ENCODE measurements at regions not wholly inside any gene's neighbourhood (a gene's known extent, or its start where the extent isn't known, plus 50 kb on each side); places are given as distances from the start of the nearest gene placed in this dataset.

GRCh38 chr3:117358717-117359314, 649.2 kb downstream of the TUSC7 start:
- Mint-ChIP-seq H3K36me3 (no peaks in the 10 kb centered on the region), H3K4me3 (no peak overlapping the region), H3K9me3 (peaks cover 12% of the 10 kb centered on the region), H3K4me1 (ENCODE audit: low read depth) (no peaks in the 10 kb centered on the region), H3K27ac (no peak overlapping the region), H3K27me3 (no peaks in the 10 kb centered on the region)
- POLR2A ChIA-PET = no interaction called here
- intact Hi-C loops (cut with micrococcal nuclease) = no loop called here
- CTCF ChIA-PET = no interaction called here
- DNase-seq = no peak

- Mint-ChIP-seq H3K36me3 (no peaks in the 10 kb centered on the region), H3K27ac (no peak overlapping the region), H3K4me1 (ENCODE audit: low read depth) (no peaks in the 10 kb centered on the region), H3K9me3 (peaks cover 7% of the 10 kb centered on the region), H3K4me3 (no peak overlapping the region), H3K27me3 (no peaks in the 10 kb centered on the region)
- CTCF ChIA-PET = no interaction called here
- POLR2A ChIA-PET = no interaction called here
- DNase-seq = no peak
- intact Hi-C loops (cut with micrococcal nuclease) = no loop called here
Observed at GRCh38 chr3:117366574-117366973, 657.0 kb downstream of the TUSC7 start.

DNA sequence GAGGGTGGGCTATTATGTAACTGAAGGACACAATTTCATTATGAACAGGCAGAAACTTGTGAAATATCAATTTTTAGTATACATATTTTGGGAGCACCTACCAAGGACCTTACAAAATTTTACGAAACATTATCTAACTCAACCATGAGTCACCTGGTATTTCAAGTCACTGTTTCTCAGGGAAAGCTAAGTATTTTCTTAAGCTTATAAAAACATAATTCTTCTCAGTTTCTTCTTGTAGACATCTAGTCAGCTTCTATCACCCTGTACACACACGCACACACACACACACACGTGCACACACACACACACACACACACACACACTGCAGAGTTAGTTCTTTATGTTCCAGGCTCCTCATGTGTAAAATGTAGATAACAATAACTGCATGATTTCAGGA, 658.3 kb downstream of the TUSC7 start:
- Mint-ChIP-seq H3K27ac (no peak overlapping the region), H3K4me3 (no peak overlapping the region), H3K9me3 (peaks cover 4% of the 10 kb centered on the region), H3K4me1 (ENCODE audit: low read depth) (no peaks in the 10 kb centered on the region), H3K27me3 (no peaks in the 10 kb centered on the region), H3K36me3 (no peaks in the 10 kb centered on the region)
- no peak for DNase-seq
- ChIA-PET CTCF (no interaction called here), POLR2A (no interaction called here)
- intact Hi-C loops (cut with micrococcal nuclease) = no loop called here

GRCh38 chr3:117380631-117381030, 671.1 kb downstream of the TUSC7 start:
- Mint-ChIP-seq H3K27ac (no peak overlapping the region), H3K4me1 (ENCODE audit: low read depth) (no peaks in the 10 kb centered on the region), H3K36me3 (no peaks in the 10 kb centered on the region), H3K4me3 (no peak overlapping the region), H3K9me3 (no peaks in the 10 kb centered on the region), H3K27me3 (no peaks in the 10 kb centered on the region)
- ChIA-PET CTCF (no interaction called here), POLR2A (no interaction called here)
- DNase-seq = no peak
- intact Hi-C loops (cut with micrococcal nuclease) = no loop called here

DNA sequence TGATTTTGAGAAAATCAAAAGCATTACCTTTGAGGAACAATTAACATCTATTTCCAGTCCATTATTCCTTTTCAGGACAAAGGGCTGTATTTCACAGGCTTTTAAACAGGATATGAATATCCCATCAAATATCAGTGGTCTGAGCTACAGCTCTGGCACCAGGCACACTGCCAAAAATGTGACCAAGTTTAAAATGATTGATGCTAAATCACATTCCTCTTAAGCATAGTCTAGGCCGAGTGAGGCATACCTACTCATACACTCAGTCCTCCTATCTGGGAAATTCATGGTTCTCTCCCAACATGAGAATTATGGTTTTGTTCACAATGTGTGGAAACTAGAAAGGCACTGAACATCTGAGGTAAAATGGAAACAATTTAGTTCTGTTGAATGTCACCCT, 683.5 kb downstream of the TUSC7 start:
- CTCF ChIA-PET = no interaction called here

DNA sequence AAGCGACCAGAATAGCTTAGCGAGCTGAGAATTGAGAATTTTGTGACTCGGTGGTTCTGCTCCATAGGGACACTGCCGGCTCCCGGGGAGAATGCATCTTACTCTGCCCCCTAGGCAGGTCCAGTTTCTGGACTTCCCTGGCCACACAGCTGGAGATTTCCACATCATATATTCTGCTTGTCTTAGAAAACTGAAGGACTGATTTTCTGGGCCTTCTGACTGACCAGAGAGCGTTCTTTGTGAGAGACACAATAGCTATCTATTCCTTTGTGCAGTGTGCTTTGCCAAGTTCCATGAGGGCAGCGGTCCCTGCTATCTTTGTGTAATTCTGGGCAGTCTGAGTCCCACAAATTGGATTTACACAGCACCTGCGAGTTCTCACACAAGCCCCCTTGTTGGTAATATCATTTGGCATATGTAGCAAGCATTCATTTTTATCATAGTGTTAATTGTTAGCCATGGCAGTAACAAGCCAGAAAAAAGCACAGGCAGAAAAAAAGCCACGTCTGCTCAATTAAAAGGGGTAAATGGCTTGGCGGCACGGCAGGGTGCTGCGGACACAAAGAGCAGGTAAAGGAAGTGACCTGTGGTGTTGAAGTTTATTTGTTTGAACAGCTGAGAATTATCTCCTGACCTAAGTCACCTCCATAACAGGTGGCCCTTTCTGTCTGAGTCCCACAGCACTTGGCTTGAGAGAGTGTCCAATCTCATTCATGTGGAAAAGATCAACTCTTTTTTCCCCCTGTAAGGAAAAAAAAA, 688.7 kb downstream of the TUSC7 start:
- DNase-seq = no peak
- intact Hi-C loops (cut with micrococcal nuclease) = no loop called here
- Mint-ChIP-seq H3K27ac (no peak overlapping the region), H3K27me3 (no peaks in the 10 kb centered on the region), H3K4me1 (ENCODE audit: low read depth) (no peaks in the 10 kb centered on the region), H3K36me3 (no peaks in the 10 kb centered on the region), H3K9me3 (no peaks in the 10 kb centered on the region), H3K4me3 (no peak overlapping the region)
- POLR2A ChIA-PET = no interaction called here
- CTCF ChIA-PET = no interaction called here

More for the DNA sequence above, 683.5 kb downstream of the TUSC7 start:
- no peaks in the 10 kb centered on the region for H3K4me1 Mint-ChIP-seq (ENCODE audit: low read depth)
- no peak for DNase-seq
- H3K4me3 Mint-ChIP-seq = no peak overlapping the region
- POLR2A ChIA-PET = no interaction called here
- no peaks in the 10 kb centered on the region for H3K9me3 Mint-ChIP-seq
- no peaks in the 10 kb centered on the region for H3K27me3 Mint-ChIP-seq
- intact Hi-C loops (cut with micrococcal nuclease) = no loop called here
- no peaks in the 10 kb centered on the region for H3K36me3 Mint-ChIP-seq
- no peak overlapping the region for H3K27ac Mint-ChIP-seq

GRCh38 chr3:117399311-117400078, 689.9 kb downstream of the TUSC7 start:
- Mint-ChIP-seq H3K27me3 (no peaks in the 10 kb centered on the region), H3K4me3 (no peak overlapping the region), H3K9me3 (no peaks in the 10 kb centered on the region), H3K27ac (no peak overlapping the region), H3K36me3 (no peaks in the 10 kb centered on the region), H3K4me1 (ENCODE audit: low read depth) (no peaks in the 10 kb centered on the region)
- ChIA-PET CTCF (no interaction called here), POLR2A (no interaction called here)
- DNase-seq = no peak
- intact Hi-C loops (cut with micrococcal nuclease) = no loop called here

GRCh38 chr3:117400303-117400702, 690.7 kb downstream of the TUSC7 start:
- ChIA-PET CTCF (no interaction called here), POLR2A (no interaction called here)
- DNase-seq = no peak
- intact Hi-C loops (cut with micrococcal nuclease) = no loop called here
- Mint-ChIP-seq H3K27ac (no peak overlapping the region), H3K27me3 (no peaks in the 10 kb centered on the region), H3K9me3 (no peaks in the 10 kb centered on the region), H3K36me3 (no peaks in the 10 kb centered on the region), H3K4me1 (ENCODE audit: low read depth) (no peaks in the 10 kb centered on the region), H3K4me3 (no peak overlapping the region)

- Mint-ChIP-seq H3K27me3 (no peaks in the 10 kb centered on the region), H3K27ac (no peak overlapping the region), H3K9me3 (no peaks in the 10 kb centered on the region), H3K36me3 (no peaks in the 10 kb centered on the region), H3K4me1 (ENCODE audit: low read depth) (no peaks in the 10 kb centered on the region), H3K4me3 (no peak overlapping the region)
- ChIA-PET POLR2A (no interaction called here), CTCF (no interaction called here)
- intact Hi-C loops (cut with micrococcal nuclease) = no loop called here
- no peak for DNase-seq
Observed at GRCh38 chr3:117404141-117404540, 694.6 kb downstream of the TUSC7 start.

DNA sequence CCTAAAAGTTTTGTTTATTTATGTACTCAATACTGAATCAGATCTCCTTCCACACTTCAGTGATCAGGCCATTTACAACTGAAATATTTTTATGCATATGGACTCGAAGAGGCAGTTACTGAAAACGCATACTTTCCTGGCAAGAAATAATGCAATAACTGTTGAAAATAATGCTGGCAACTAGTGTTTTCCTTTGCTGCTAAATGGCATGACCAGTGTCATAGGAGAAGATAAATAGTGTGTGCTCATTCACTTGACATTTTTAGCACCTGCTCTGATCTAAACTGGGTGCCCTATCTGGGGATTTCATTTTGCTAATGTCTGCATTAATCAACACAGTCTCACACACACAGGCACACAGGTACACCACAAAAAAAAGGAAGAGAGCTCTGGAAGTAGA, 695.2 kb downstream of the TUSC7 start:
- H3K4me1 Mint-ChIP-seq (ENCODE audit: low read depth) = no peaks in the 10 kb centered on the region
- POLR2A ChIA-PET = no interaction called here
- no peak for DNase-seq
- intact Hi-C loops (cut with micrococcal nuclease) = no loop called here
- H3K4me3 Mint-ChIP-seq = no peak overlapping the region
- no peaks in the 10 kb centered on the region for H3K9me3 Mint-ChIP-seq
- H3K27me3 Mint-ChIP-seq = no peaks in the 10 kb centered on the region
- CTCF ChIA-PET = no interaction called here
- no peaks in the 10 kb centered on the region for H3K36me3 Mint-ChIP-seq
- no peak overlapping the region for H3K27ac Mint-ChIP-seq

GRCh38 chr3:117405359-117405758, 695.8 kb downstream of the TUSC7 start:
- Mint-ChIP-seq H3K36me3 (no peaks in the 10 kb centered on the region), H3K4me3 (no peak overlapping the region), H3K9me3 (no peaks in the 10 kb centered on the region), H3K4me1 (ENCODE audit: low read depth) (no peaks in the 10 kb centered on the region), H3K27ac (no peak overlapping the region), H3K27me3 (no peaks in the 10 kb centered on the region)
- ChIA-PET CTCF (no interaction called here), POLR2A (no interaction called here)
- intact Hi-C loops (cut with micrococcal nuclease) = no loop called here
- DNase-seq = no peak

DNA sequence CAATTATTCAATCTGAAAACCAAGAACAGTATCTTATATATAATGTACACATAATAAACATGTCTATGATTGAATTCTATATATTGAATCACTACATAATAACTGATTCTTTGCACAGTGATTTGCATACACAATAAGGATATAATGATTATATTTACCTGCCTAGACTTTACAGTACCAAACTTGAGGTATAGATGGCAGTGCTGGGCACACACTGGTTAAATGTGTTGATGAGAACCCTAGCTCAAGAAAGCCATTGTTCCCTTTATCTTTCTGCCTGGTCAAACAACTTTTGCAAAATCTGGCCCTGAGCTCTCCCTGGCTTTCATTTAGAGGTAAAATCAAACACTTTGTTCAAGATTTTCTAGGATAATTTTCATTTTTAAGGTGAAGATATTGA, 697.7 kb downstream of the TUSC7 start:
- no peaks in the 10 kb centered on the region for H3K36me3 Mint-ChIP-seq
- intact Hi-C loops (cut with micrococcal nuclease) = no loop called here
- H3K27me3 Mint-ChIP-seq = no peaks in the 10 kb centered on the region
- H3K27ac Mint-ChIP-seq = no peak overlapping the region
- H3K9me3 Mint-ChIP-seq = no peaks in the 10 kb centered on the region
- H3K4me3 Mint-ChIP-seq = no peak overlapping the region
- H3K4me1 Mint-ChIP-seq (ENCODE audit: low read depth) = no peaks in the 10 kb centered on the region
- no peak for DNase-seq
- CTCF ChIA-PET = no interaction called here
- POLR2A ChIA-PET = no interaction called here

- intact Hi-C loops (cut with micrococcal nuclease) = no loop called here
- ChIA-PET CTCF (interaction anchor here (0.6 kb wide), 1 partner anchor 501 kb away, joined by 4 read pairs; no protein-coding TSS in a partner anchor), POLR2A (no interaction called here)
- Mint-ChIP-seq H3K9me3 (no peaks in the 10 kb centered on the region), H3K4me1 (ENCODE audit: low read depth) (no peaks in the 10 kb centered on the region), H3K27ac (no peak overlapping the region), H3K27me3 (no peaks in the 10 kb centered on the region), H3K4me3 (no peak overlapping the region), H3K36me3 (no peaks in the 10 kb centered on the region)
- DNase-seq = no peak
Observed at GRCh38 chr3:117408811-117409210, 699.2 kb downstream of the TUSC7 start.
